Muscle of leg (tissue), 3 donors: ENCODE measurements at regions not wholly inside any gene's neighbourhood (a gene's known extent, or its start where the extent isn't known, plus 50 kb on each side); places are given as distances from the start of the nearest gene placed in this dataset.

ENCODE experiments used
- DNase-seq: peaks from one replicate; pipeline ENCODE4 v3.0.0; 2013
- H3K27ac ChIP-seq: one replicate; pipeline ENCODE4 v1.5.1; 2013; ENCODE audit warnings: mild to moderate bottlenecking, low read length, control low read depth
- H3K27me3 ChIP-seq: one replicate; pipeline ENCODE4 v1.6.1; 2013; ENCODE audit warnings: low read length; ENCODE audit not compliant: control insufficient read depth, insufficient read depth
- H3K36me3 ChIP-seq: one replicate; pipeline ENCODE4 v1.6.1; 2013; ENCODE audit warnings: low read length; ENCODE audit not compliant: control insufficient read depth, insufficient read depth
- H3K4me1 ChIP-seq: one replicate; pipeline ENCODE4 v1.6.1; 2013; ENCODE audit warnings: low read length; ENCODE audit not compliant: control insufficient read depth, insufficient read depth
- H3K4me3 ChIP-seq: one replicate; pipeline ENCODE4 v1.5.1; 2013; ENCODE audit warnings: low read length, control low read depth
- H3K9me3 ChIP-seq: replicated peaks from 2 replicates; pipeline ENCODE4 v1.6.1; 2013; ENCODE audit warnings: low read depth, low read length; ENCODE audit not compliant: control insufficient read depth
- WGBS: methylation state at CpG from one replicate; pipeline ENCODE4 v1.1.5; 2013; ENCODE audit warnings: missing lambda C conversion rate; ENCODE audit not compliant: insufficient coverage; 5-methylcytosine and 5-hydroxymethylcytosine counted together

GRCh38 chr2:71858071-71858470 is 289.6 kb downstream of the CYP26B1 start:
- Histone ChIP-seq H3K27ac (no peak overlapping the region), H3K4me1 (peaks cover 15% of the 10 kb centered on the region), H3K27me3 (peaks cover 7% of the 10 kb centered on the region), H3K4me3 (no peak overlapping the region), H3K9me3 (peaks cover 8% of the 10 kb centered on the region), H3K36me3 (no peaks in the 10 kb centered on the region)
- DNase-seq, result peak; percentile 77
- WGBS, result 19% methylated on average over 4 of the region's 4 CpGs

- Histone ChIP-seq H3K27ac (no peak overlapping the region), H3K36me3 (no peaks in the 10 kb centered on the region), H3K4me3 (no peak overlapping the region), H3K9me3 (peaks cover 8% of the 10 kb centered on the region), H3K4me1 (peaks cover 19% of the 10 kb centered on the region), H3K27me3 (peaks cover 11% of the 10 kb centered on the region)
- 56% methylated on average over 4 of the region's 6 CpGs for WGBS
- DNase-seq, result peak; percentile 77
These were observed 290.0 kb downstream of the CYP26B1 start for GRCh38 chr2:71857636-71858035.

DNA sequence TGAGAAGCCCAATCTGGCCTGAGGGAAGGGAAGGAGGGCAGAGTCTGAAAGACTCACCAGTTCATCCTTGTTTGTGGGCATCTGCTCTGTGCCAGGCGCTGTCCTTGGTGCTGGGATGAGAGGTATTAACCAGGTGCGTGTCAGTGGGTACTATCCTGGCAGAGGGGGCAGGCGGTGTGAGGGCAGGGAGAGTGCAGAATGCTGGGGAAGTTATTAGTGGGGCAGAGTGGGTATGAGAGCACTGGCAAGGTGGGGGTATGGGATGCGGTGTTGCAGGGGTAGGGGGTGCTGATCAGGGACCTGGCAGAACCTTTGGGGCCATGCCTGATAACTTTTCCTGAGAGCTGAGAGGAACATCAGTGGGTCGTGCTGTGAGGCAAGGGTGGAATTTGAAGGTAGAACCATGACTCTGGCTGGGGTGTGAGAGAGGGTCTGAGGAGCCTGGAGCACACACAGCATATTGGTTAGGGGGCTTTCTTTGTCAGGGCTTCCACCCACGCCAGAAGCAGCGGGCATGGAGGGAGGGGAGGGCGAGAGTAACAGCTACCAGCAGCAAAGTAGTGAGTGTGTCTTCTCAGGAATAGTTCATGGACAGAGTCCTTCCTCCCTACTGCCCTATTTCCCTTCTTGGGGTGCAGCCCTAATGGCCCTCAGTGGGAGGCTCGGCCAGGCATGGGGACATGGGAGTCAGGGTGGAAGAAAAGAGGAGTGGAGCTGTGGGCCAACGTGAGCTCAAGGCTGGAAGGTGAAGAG is 290.7 kb downstream of the CYP26B1 start:
- DNase-seq, result no peak
- H3K27ac ChIP-seq, result no peak overlapping the region
- 82% methylated on average over 5 of the region's 10 CpGs for WGBS
- H3K4me1 ChIP-seq, result peaks cover 25% of the 10 kb centered on the region
- H3K9me3 ChIP-seq, result peaks cover 8% of the 10 kb centered on the region
- peaks cover 13% of the 10 kb centered on the region for H3K27me3 ChIP-seq
- no peaks in the 10 kb centered on the region for H3K36me3 ChIP-seq
- H3K4me3 ChIP-seq, result no peak overlapping the region

DNA sequence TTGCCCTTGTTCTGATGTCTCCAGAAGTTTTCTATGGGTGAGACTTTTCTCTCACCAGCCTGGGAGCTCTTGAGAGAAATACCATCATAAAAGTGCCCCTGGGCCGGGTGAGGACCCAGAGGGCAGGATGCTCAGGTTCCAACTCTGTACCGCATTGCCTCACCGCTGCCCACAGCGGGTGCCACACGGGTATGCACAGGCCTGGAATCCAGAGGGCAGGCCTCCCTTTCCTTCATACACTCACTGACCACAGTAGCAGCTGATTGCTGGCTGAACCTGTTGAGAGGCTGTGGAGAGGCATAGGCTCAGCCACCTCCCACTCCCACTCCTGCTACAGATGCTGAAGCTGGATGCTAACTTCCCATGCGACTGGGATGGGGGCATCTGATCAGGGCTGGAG is 293.8 kb downstream of the CYP26B1 start:
- WGBS, result 100% methylated on average over 5 of the region's 6 CpGs
- H3K4me1 ChIP-seq, result peaks cover 43% of the 10 kb centered on the region

GRCh38 chr2:71852141-71852711 is 295.4 kb downstream of the CYP26B1 start:
- no peaks in the 10 kb centered on the region for H3K36me3 ChIP-seq
- H3K9me3 ChIP-seq, result peaks cover 10% of the 10 kb centered on the region
- 10% methylated on average over 21 of the region's 32 CpGs for WGBS
- no peak overlapping the region for H3K27ac ChIP-seq
- peak; percentile 86 for DNase-seq
- H3K4me3 ChIP-seq, result no peak overlapping the region
- H3K4me1 ChIP-seq, result peaks cover 38% of the 10 kb centered on the region
- peaks cover 16% of the 10 kb centered on the region for H3K27me3 ChIP-seq

More for the DNA sequence above, 293.8 kb downstream of the CYP26B1 start:
- Histone ChIP-seq H3K27ac (no peak overlapping the region), H3K27me3 (peaks cover 15% of the 10 kb centered on the region), H3K36me3 (no peaks in the 10 kb centered on the region), H3K9me3 (peaks cover 8% of the 10 kb centered on the region), H3K4me3 (no peak overlapping the region)
- DNase-seq, result no peak

GRCh38 chr2:71851094-71851750 is 296.4 kb downstream of the CYP26B1 start:
- peak overlapping the region; percentile 51 for H3K27ac ChIP-seq
- peaks cover 48% of the 10 kb centered on the region for H3K4me1 ChIP-seq
- DNase-seq, result peak; percentile 89
- no peaks in the 10 kb centered on the region for H3K36me3 ChIP-seq
- H3K4me3 ChIP-seq, result no peak overlapping the region
- H3K9me3 ChIP-seq, result peaks cover 11% of the 10 kb centered on the region
- WGBS, result 24% methylated on average over 3 of the region's 8 CpGs
- H3K27me3 ChIP-seq, result peaks cover 22% of the 10 kb centered on the region

GRCh38 chr2:71850306-71850801 is 297.3 kb downstream of the CYP26B1 start:
- Histone ChIP-seq H3K36me3 (no peaks in the 10 kb centered on the region), H3K4me1 (peaks cover 50% of the 10 kb centered on the region), H3K27me3 (peaks cover 22% of the 10 kb centered on the region), H3K9me3 (peaks cover 6% of the 10 kb centered on the region), H3K27ac (no peak overlapping the region), H3K4me3 (no peak overlapping the region)
- DNase-seq, result no peak
- 54% methylated on average over 4 of the region's 8 CpGs for WGBS

DNA sequence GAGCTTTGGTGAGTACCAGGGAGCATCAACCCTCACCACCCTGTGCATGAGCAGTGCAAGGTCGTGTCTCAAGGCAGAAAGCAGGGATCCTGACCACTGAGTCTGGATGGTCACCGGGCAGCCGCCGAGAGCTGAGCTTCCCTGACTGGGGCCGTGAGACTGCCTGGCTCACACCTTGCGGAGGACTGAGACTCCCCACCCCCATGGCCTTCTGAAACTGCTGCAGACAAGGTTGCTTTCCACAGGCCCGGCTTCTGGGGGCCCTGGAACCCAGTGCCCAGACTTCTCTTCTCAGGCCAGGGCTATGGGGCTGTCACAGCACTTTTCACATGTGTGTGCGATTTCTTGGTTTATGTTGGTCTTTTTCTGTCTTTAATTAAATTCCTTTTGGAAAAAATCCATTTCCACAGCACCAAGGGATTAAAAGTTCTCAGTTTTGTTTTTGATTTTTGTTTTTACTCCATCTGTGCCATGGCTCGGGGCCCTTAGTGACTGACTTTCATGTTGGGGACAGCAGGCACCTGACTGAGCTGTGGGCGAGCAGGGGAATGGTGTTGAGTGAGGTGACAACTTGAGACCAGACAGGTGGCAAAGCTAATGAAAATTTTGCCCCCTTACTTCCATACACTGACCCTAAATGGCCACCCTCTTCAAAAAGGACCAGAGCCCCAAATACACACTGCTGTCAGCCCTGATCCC is 297.9 kb downstream of the CYP26B1 start:
- 60% methylated on average over 1 of the region's 10 CpGs for WGBS
- DNase-seq, result no peak
- Histone ChIP-seq H3K4me1 (peaks cover 50% of the 10 kb centered on the region), H3K27ac (no peak overlapping the region), H3K27me3 (peaks cover 22% of the 10 kb centered on the region), H3K4me3 (no peak overlapping the region), H3K9me3 (peaks cover 3% of the 10 kb centered on the region), H3K36me3 (no peaks in the 10 kb centered on the region)

DNA sequence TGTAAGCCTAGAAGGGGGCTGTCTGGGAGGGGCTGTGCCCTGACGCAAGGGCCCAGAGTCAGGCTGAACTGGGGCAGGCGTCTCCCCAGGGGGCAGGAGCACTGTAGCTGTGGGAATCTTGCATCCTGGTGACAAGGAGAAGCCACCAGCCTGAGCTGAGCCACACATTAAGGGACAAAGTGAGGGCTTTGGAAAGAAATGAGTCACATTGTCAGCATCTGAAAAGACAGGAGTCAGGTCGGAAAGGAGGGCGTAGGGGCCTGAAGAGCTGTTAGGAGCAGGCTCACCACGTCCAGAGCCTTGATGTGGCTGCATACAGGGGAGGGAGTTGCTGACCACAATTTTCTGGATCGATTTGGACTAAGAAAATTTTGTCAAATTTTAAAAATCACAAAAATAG is 298.6 kb downstream of the CYP26B1 start:
- Histone ChIP-seq H3K27me3 (peaks cover 22% of the 10 kb centered on the region), H3K27ac (no peak overlapping the region), H3K4me3 (no peak overlapping the region), H3K36me3 (no peaks in the 10 kb centered on the region), H3K9me3 (peaks cover 3% of the 10 kb centered on the region), H3K4me1 (peaks cover 50% of the 10 kb centered on the region)
- WGBS, result 73% methylated on average over 5 of the region's 6 CpGs
- no peak for DNase-seq
